ENCODE measurements at regions not wholly inside any gene's neighbourhood (a gene's known extent, or its start where the extent isn't known, plus 50 kb on each side); places are given as distances from the start of the nearest gene placed in this dataset.

- in situ Hi-C loops (cut with HindIII; ENCODE audit: low pct_ligation_motif_present, low pct_unique_long_range_greater_than_20kb, low sequenced_read_pairs) = no loop called here
- no peak for DNase-seq
Measured at GRCh38 chrX:9144701-9145241, 110.8 kb upstream of the FAM9B start.

GRCh38 chrX:9146657-9147056 lies 112.7 kb upstream of the FAM9B start:
- in situ Hi-C loops (cut with HindIII; ENCODE audit: low pct_ligation_motif_present, low pct_unique_long_range_greater_than_20kb, low sequenced_read_pairs) = no loop called here
- no peak for DNase-seq

GRCh38 chrX:9147086-9147485 lies 113.2 kb upstream of the FAM9B start:
- DNase-seq = no peak
- in situ Hi-C loops (cut with HindIII; ENCODE audit: low pct_ligation_motif_present, low pct_unique_long_range_greater_than_20kb, low sequenced_read_pairs) = no loop called here

GRCh38 chrX:9147726-9148125 lies 113.8 kb upstream of the FAM9B start:
- in situ Hi-C loops (cut with HindIII; ENCODE audit: low pct_ligation_motif_present, low pct_unique_long_range_greater_than_20kb, low sequenced_read_pairs) = no loop called here

GRCh38 chrX:9148615-9149399 lies 114.9 kb upstream of the FAM9B start:
- in situ Hi-C loops (cut with HindIII; ENCODE audit: low pct_ligation_motif_present, low pct_unique_long_range_greater_than_20kb, low sequenced_read_pairs) = no loop called here
- peak; percentile 74 for DNase-seq

More at GRCh38 chrX:9147726-9148125, 113.8 kb upstream of the FAM9B start:
- DNase-seq = no peak

- DNase-seq = no peak
- in situ Hi-C loops (cut with HindIII; ENCODE audit: low pct_ligation_motif_present, low pct_unique_long_range_greater_than_20kb, low sequenced_read_pairs) = no loop called here
Measured at GRCh38 chrX:9149501-9150245, 115.7 kb upstream of the FAM9B start.

GRCh38 chrX:9151772-9152307 lies 117.9 kb upstream of the FAM9B start:
- in situ Hi-C loops (cut with HindIII; ENCODE audit: low pct_ligation_motif_present, low pct_unique_long_range_greater_than_20kb, low sequenced_read_pairs) = no loop called here
- DNase-seq = no peak

- DNase-seq = no peak
- in situ Hi-C loops (cut with HindIII; ENCODE audit: low pct_ligation_motif_present, low pct_unique_long_range_greater_than_20kb, low sequenced_read_pairs) = no loop called here
Measured at GRCh38 chrX:9153300-9153699, 119.4 kb upstream of the FAM9B start.

GRCh38 chrX:9158611-9159010 lies 124.7 kb upstream of the FAM9B start:
- in situ Hi-C loops (cut with HindIII; ENCODE audit: low pct_ligation_motif_present, low pct_unique_long_range_greater_than_20kb, low sequenced_read_pairs) = no loop called here
- DNase-seq = no peak

GRCh38 chrX:9160698-9161329 lies 126.9 kb upstream of the FAM9B start:
- in situ Hi-C loops (cut with HindIII; ENCODE audit: low pct_ligation_motif_present, low pct_unique_long_range_greater_than_20kb, low sequenced_read_pairs) = no loop called here
- no peak for DNase-seq

GRCh38 chrX:9162698-9163097 lies 128.8 kb upstream of the FAM9B start:
- in situ Hi-C loops (cut with HindIII; ENCODE audit: low pct_ligation_motif_present, low pct_unique_long_range_greater_than_20kb, low sequenced_read_pairs) = no loop called here
- DNase-seq = no peak

- in situ Hi-C loops (cut with HindIII; ENCODE audit: low pct_ligation_motif_present, low pct_unique_long_range_greater_than_20kb, low sequenced_read_pairs) = no loop called here
- no peak for DNase-seq
Measured at GRCh38 chrX:9163214-9163709, 129.3 kb upstream of the FAM9B start.

GRCh38 chrX:9164086-9164485 lies 130.2 kb upstream of the FAM9B start:
- in situ Hi-C loops (cut with HindIII; ENCODE audit: low pct_ligation_motif_present, low pct_unique_long_range_greater_than_20kb, low sequenced_read_pairs) = no loop called here
- no peak for DNase-seq

GRCh38 chrX:9164533-9165426 lies 130.9 kb upstream of the FAM9B start:
- no peak for DNase-seq
- in situ Hi-C loops (cut with HindIII; ENCODE audit: low pct_ligation_motif_present, low pct_unique_long_range_greater_than_20kb, low sequenced_read_pairs) = no loop called here

GRCh38 chrX:9166584-9166944 lies 132.6 kb upstream of the FAM9B start:
- in situ Hi-C loops (cut with HindIII; ENCODE audit: low pct_ligation_motif_present, low pct_unique_long_range_greater_than_20kb, low sequenced_read_pairs) = no loop called here

GRCh38 chrX:9171841-9172463 lies 138.0 kb upstream of the FAM9B start:
- peak; percentile 86 for DNase-seq
- in situ Hi-C loops (cut with HindIII; ENCODE audit: low pct_ligation_motif_present, low pct_unique_long_range_greater_than_20kb, low sequenced_read_pairs) = no loop called here

More at GRCh38 chrX:9166584-9166944, 132.6 kb upstream of the FAM9B start:
- DNase-seq = peak; percentile 84

GRCh38 chrX:9172464-9172850 lies 138.5 kb upstream of the FAM9B start:
- in situ Hi-C loops (cut with HindIII; ENCODE audit: low pct_ligation_motif_present, low pct_unique_long_range_greater_than_20kb, low sequenced_read_pairs) = no loop called here
- peak; percentile 57 for DNase-seq

- in situ Hi-C loops (cut with HindIII; ENCODE audit: low pct_ligation_motif_present, low pct_unique_long_range_greater_than_20kb, low sequenced_read_pairs) = no loop called here
- DNase-seq = no peak
Measured at GRCh38 chrX:9180623-9181022, 146.7 kb upstream of the FAM9B start.

Measured in ACHN (cell line).